BE2C (cell line): ENCODE measurements at regions not wholly inside any gene's neighbourhood (a gene's known extent, or its start where the extent isn't known, plus 50 kb on each side); places are given as distances from the start of the nearest gene placed in this dataset.

Experiments used
- DNase-seq: peaks from one replicate; pipeline ENCODE4 v3.0.0-alpha.2; 2020
- H3K27me3 ChIP-seq: fragments of 250-450 bp; sonication (Bioruptor Pico); 2 replicates; pipeline ENCODE4 v1.5.1; 2020; ENCODE audit warnings: mild to moderate bottlenecking
- H3K36me3 ChIP-seq: fragments of 250-450 bp; sonication (Bioruptor Pico); 2 replicates; pipeline ENCODE4 v1.5.1; 2020; ENCODE audit warnings: mild to moderate bottlenecking
- H3K4me1 ChIP-seq: fragments of 250-450 bp; sonication (Bioruptor Pico); 2 replicates; pipeline ENCODE4 v1.5.1; 2020
- H3K4me3 ChIP-seq: 2 replicates; pipeline ENCODE4 v1.5.1; 2011; ENCODE audit warnings: low read depth, low read length
- H3K9me3 ChIP-seq: fragments of 250-450 bp; sonication (Bioruptor Pico); 2 replicates; pipeline ENCODE4 v1.5.1; 2020
- CTCF ChIP-seq: IDR thresholded peaks from 2 replicates; pipeline ENCODE4 v1.5.1; 2012; ENCODE audit warnings: mild to moderate bottlenecking, low read depth, low read length

GRCh38 chr9:108015690-108016089 is 526.1 kb upstream of the KLF4 start:
- DNase-seq, result no peak
- H3K4me1 ChIP-seq, result no peaks in the 10 kb centered on the region
- no peaks in the 10 kb centered on the region; the same call in 1 of the 2 replicates for H3K9me3 ChIP-seq
- TF ChIP-seq CTCF, result no peak
- H3K27me3 ChIP-seq, result no peaks in the 10 kb centered on the region
- H3K4me3 ChIP-seq, result no peak overlapping the region
- no peaks in the 10 kb centered on the region for H3K36me3 ChIP-seq

- H3K4me1 ChIP-seq, result no peaks in the 10 kb centered on the region
- no peak overlapping the region for H3K4me3 ChIP-seq
- H3K36me3 ChIP-seq, result no peaks in the 10 kb centered on the region
- no peak for TF ChIP-seq CTCF
- no peaks in the 10 kb centered on the region for H3K27me3 ChIP-seq
- H3K9me3 ChIP-seq, result no peaks in the 10 kb centered on the region
- DNase-seq, result no peak
Measured at GRCh38 chr9:108014353-108014752, 524.8 kb upstream of the KLF4 start.

GRCh38 chr9:108012886-108013665 is 523.5 kb upstream of the KLF4 start:
- H3K27me3 ChIP-seq, result no peaks in the 10 kb centered on the region
- H3K4me3 ChIP-seq, result no peak overlapping the region
- H3K36me3 ChIP-seq, result no peaks in the 10 kb centered on the region
- no peaks in the 10 kb centered on the region for H3K9me3 ChIP-seq
- no peak for TF ChIP-seq CTCF
- DNase-seq, result no peak
- H3K4me1 ChIP-seq, result no peaks in the 10 kb centered on the region

- TF ChIP-seq CTCF, result no peak
- Histone ChIP-seq H3K4me1 (no peaks in the 10 kb centered on the region), H3K36me3 (no peaks in the 10 kb centered on the region), H3K9me3 (no peaks in the 10 kb centered on the region), H3K27me3 (no peaks in the 10 kb centered on the region), H3K4me3 (no peak overlapping the region)
- no peak for DNase-seq
Measured at GRCh38 chr9:108012405-108012804, 522.8 kb upstream of the KLF4 start.

- DNase-seq, result no peak
- Histone ChIP-seq H3K4me1 (no peaks in the 10 kb centered on the region), H3K4me3 (no peak overlapping the region), H3K27me3 (no peaks in the 10 kb centered on the region), H3K36me3 (no peaks in the 10 kb centered on the region), H3K9me3 (no peaks in the 10 kb centered on the region)
- no peak for TF ChIP-seq CTCF
Measured at GRCh38 chr9:108003526-108003925, 514.0 kb upstream of the KLF4 start.

- TF ChIP-seq CTCF, result no peak
- DNase-seq, result no peak
- H3K36me3 ChIP-seq, result no peaks in the 10 kb centered on the region
Measured at GRCh38 chr9:108002371-108002956, 512.9 kb upstream of the KLF4 start.

More at GRCh38 chr9:108002371-108002956, 512.9 kb upstream of the KLF4 start:
- Histone ChIP-seq H3K4me3 (no peak overlapping the region), H3K4me1 (no peaks in the 10 kb centered on the region), H3K27me3 (no peaks in the 10 kb centered on the region), H3K9me3 (no peaks in the 10 kb centered on the region)
